Panc1 (cell line): ENCODE measurements at regions not wholly inside any gene's neighbourhood (a gene's known extent, or its start where the extent isn't known, plus 50 kb on each side); places are given as distances from the start of the nearest gene placed in this dataset.

Experiments
- ATAC-seq: fragments of 200-7000 bp; cut with Tn5 transposase; 2 replicates; pipeline ENCODE4 v1.9.1; 2020; ENCODE audit warnings: mild to moderate bottlenecking, moderate library complexity
- BruUV-seq: library from RNA; stranded (reverse); fragments of 400-500 nt; replicated peaks from 2 replicates; lab custom pipeline; 2021; lab: Mats Ljungman, UMichigan
- CTCF ChIA-PET: fragments of 300-600 bp; sonication (Branson Sonifier 250); formaldehyde crosslinking; loops from one replicate; lab custom pipeline; 2022; ENCODE audit warnings: antibody characterized with exemption; lab: Charles Lee
- POLR2A ChIA-PET: fragments of 300-600 bp; sonication (Branson Sonifier 250); formaldehyde crosslinking; loops from one replicate; lab custom pipeline; 2022; ENCODE audit warnings: antibody characterized with exemption; lab: Charles Lee
- DNase-seq: peaks from one replicate; pipeline ENCODE4 v3.0.0-alpha.2; 2010; ENCODE audit warnings: low read depth, low spot score
- H3K27ac ChIP-seq: 2 replicates; pipeline ENCODE4 v1.5.1; 2011; ENCODE audit warnings: mild to moderate bottlenecking, low read length, inconsistent platforms
- H3K27me3 ChIP-seq: fragments of 200-500 bp; sonication (Bioruptor generic); 2 replicates; pipeline ENCODE4 v1.6.0; 2014; ENCODE audit warnings: low read length, inconsistent platforms; ENCODE audit not compliant: control insufficient read depth, insufficient read depth
- H3K36me3 ChIP-seq: fragments of 200-500 bp; sonication (Bioruptor generic); 2 replicates; pipeline ENCODE4 v1.5.1; 2014; ENCODE audit warnings: inconsistent platforms, mild to moderate bottlenecking, low read length, moderate library complexity; ENCODE audit not compliant: control insufficient read depth, insufficient read depth
- H3K4me1 ChIP-seq: 2 replicates; pipeline ENCODE4 v1.5.1; 2011; ENCODE audit warnings: inconsistent platforms, mild to moderate bottlenecking, low read length, moderate library complexity; ENCODE audit not compliant: control insufficient read depth, insufficient read depth
- H3K4me3 ChIP-seq, 2 experiments: 2 replicates each; pipeline ENCODE4 v1.5.1; 2011 to 2012; ENCODE audit warnings: low read depth in 2 of 2, low read length in 2 of 2, mild to moderate bottlenecking in 2 of 2, inconsistent platforms in 1 of 2, moderate library complexity in 1 of 2
- H3K9me3 ChIP-seq: fragments of 200-500 bp; sonication (Bioruptor generic); 2 replicates; pipeline ENCODE4 v1.5.1; 2014; ENCODE audit warnings: low read depth, mild to moderate bottlenecking, inconsistent platforms, low read length, moderate library complexity; ENCODE audit not compliant: control insufficient read depth, insufficient read depth
- POLR2AphosphoS5 ChIP-seq: IDR thresholded peaks from 2 replicates; pipeline ENCODE4 v1.6.1; 2012; ENCODE audit warnings: mild to moderate bottlenecking, low read depth, low read length, moderate library complexity
- SIN3A ChIP-seq: IDR thresholded peaks from 2 replicates; pipeline ENCODE4 v1.6.1; 2012; ENCODE audit warnings: low read depth, mild to moderate bottlenecking, low read length, moderate library complexity, borderline replicate concordance; ENCODE audit not compliant: insufficient read depth
- TCF7L2 ChIP-seq: IDR thresholded peaks from 2 replicates; pipeline ENCODE4 v1.6.1; 2011; ENCODE audit warnings: mild to moderate bottlenecking, low read depth, low read length, inconsistent platforms
- in situ Hi-C: cut with HindIII; loops from 2 replicates; pipeline ENCODE4 v1.10.0; 2016; ENCODE audit warnings: low sequenced_read_pairs, low pct_unique_long_range_greater_than_20kb
- intact Hi-C: fragments of 100-400 bp; cut with micrococcal nuclease; formaldehyde crosslinking; loops from one replicate; pipeline ENCODE4 v1.10.0; 2022; ENCODE audit not compliant: unreplicated experiment
- TF ChIP-seq, protein P1 (sequence below): fragments of 450-650 bp; IDR thresholded peaks from 2 replicates; pipeline ENCODE4 v1.5.1; 2017; ENCODE audit warnings: mild to moderate bottlenecking
- TF ChIP-seq, protein P2 (sequence below), 2 experiments: IDR thresholded peaks; 2 replicates each; pipeline ENCODE4 v1.6.1; 2011 to 2012; ENCODE audit warnings: low read depth in 2 of 2, control low read depth in 1 of 2, low read length in 1 of 2, mild to moderate bottlenecking in 1 of 2, moderate library complexity in 1 of 2; ENCODE audit not compliant: insufficient read depth in 1 of 2

DNA sequence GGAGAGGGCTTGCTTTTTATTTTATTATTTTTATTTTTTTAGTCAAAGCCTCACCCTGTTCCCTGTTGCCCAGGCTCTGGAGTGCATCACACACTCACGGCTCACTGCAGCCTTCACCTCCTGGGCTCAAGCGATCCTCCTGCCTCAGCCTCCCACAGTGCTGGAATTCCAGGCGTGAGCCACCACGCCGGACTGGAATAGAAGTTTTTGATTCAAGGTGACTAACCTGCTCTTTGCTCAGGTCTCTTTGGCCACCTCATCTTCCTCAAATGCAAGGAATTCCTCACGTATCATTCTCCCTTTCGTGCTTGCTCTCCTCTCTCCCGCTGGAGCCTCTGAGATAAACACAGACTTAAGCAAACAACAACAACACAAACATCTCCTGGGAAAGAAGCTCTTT, 636.8 kb downstream of the ADCYAP1 start:
- in situ Hi-C loops (no loop called here), intact Hi-C loops (no loop called here)
- H3K4me1 ChIP-seq, result no peaks in the 10 kb centered on the region
- ChIA-PET POLR2A (no interaction called here), CTCF (no interaction called here)
- DNase-seq (no peak), ATAC-seq (no peak)
- no TSS peak for BruUV-seq
- TF ChIP-seq POLR2AphosphoS5, result no peak
- no peak for TF ChIP-seq TCF7L2
- TF ChIP-seq, protein P1, sequence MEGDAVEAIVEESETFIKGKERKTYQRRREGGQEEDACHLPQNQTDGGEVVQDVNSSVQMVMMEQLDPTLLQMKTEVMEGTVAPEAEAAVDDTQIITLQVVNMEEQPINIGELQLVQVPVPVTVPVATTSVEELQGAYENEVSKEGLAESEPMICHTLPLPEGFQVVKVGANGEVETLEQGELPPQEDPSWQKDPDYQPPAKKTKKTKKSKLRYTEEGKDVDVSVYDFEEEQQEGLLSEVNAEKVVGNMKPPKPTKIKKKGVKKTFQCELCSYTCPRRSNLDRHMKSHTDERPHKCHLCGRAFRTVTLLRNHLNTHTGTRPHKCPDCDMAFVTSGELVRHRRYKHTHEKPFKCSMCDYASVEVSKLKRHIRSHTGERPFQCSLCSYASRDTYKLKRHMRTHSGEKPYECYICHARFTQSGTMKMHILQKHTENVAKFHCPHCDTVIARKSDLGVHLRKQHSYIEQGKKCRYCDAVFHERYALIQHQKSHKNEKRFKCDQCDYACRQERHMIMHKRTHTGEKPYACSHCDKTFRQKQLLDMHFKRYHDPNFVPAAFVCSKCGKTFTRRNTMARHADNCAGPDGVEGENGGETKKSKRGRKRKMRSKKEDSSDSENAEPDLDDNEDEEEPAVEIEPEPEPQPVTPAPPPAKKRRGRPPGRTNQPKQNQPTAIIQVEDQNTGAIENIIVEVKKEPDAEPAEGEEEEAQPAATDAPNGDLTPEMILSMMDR, result no peak
- TF ChIP-seq, protein P2, sequence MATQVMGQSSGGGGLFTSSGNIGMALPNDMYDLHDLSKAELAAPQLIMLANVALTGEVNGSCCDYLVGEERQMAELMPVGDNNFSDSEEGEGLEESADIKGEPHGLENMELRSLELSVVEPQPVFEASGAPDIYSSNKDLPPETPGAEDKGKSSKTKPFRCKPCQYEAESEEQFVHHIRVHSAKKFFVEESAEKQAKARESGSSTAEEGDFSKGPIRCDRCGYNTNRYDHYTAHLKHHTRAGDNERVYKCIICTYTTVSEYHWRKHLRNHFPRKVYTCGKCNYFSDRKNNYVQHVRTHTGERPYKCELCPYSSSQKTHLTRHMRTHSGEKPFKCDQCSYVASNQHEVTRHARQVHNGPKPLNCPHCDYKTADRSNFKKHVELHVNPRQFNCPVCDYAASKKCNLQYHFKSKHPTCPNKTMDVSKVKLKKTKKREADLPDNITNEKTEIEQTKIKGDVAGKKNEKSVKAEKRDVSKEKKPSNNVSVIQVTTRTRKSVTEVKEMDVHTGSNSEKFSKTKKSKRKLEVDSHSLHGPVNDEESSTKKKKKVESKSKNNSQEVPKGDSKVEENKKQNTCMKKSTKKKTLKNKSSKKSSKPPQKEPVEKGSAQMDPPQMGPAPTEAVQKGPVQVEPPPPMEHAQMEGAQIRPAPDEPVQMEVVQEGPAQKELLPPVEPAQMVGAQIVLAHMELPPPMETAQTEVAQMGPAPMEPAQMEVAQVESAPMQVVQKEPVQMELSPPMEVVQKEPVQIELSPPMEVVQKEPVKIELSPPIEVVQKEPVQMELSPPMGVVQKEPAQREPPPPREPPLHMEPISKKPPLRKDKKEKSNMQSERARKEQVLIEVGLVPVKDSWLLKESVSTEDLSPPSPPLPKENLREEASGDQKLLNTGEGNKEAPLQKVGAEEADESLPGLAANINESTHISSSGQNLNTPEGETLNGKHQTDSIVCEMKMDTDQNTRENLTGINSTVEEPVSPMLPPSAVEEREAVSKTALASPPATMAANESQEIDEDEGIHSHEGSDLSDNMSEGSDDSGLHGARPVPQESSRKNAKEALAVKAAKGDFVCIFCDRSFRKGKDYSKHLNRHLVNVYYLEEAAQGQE (IDR thresholded peaks at IDR 0.05; ENCODE audit: insufficient read depth in 1 of 2, low read depth in 2 of 2, low read length in 1 of 2), result no peak
- TF ChIP-seq SIN3A, result no peak
- no peaks in the 10 kb centered on the region for H3K27me3 ChIP-seq
- no peak overlapping the region for H3K27ac ChIP-seq
- H3K4me3 ChIP-seq, result no peak overlapping the region
- H3K36me3 ChIP-seq, result no peaks in the 10 kb centered on the region
- no peaks in the 10 kb centered on the region for H3K9me3 ChIP-seq

DNA sequence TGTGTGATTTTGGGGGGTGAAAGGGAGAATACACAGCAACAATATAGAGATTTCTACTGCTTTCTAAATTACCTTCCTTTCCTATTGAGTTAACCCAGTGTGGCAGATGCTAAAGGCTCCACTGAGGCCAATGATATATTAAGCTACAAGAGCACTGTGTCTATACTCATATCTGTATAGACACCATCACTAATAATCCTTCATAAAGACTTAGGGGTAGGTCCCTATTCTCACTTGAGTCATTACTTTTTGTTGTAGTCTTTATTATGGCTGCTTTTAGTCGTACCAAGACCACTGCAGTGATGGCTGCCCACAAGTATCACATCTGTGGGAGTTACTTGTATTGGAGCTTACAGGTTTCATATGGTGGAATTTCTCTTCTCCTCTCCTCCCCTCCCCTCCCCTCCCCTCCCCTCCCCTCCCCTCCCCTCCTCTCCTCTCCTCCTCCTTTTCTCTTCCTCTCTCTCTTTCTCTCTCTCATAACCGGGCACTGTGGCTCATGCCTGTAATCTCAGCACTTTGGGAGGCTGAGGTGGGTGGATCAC, 637.6 kb downstream of the ADCYAP1 start:
- ATAC-seq (no peak), DNase-seq (no peak)
- Histone ChIP-seq H3K27ac (no peak overlapping the region), H3K9me3 (no peaks in the 10 kb centered on the region), H3K4me1 (no peaks in the 10 kb centered on the region), H3K36me3 (no peaks in the 10 kb centered on the region), H3K27me3 (no peaks in the 10 kb centered on the region), H3K4me3 (no peak overlapping the region)
- no peak for TF ChIP-seq SIN3A
- TF ChIP-seq POLR2AphosphoS5, result no peak
- TF ChIP-seq TCF7L2, result no peak
- TF ChIP-seq, protein P2 (IDR thresholded peaks at IDR 0.05; ENCODE audit: insufficient read depth in 1 of 2, low read depth in 2 of 2, low read length in 1 of 2), result no peak
- TF ChIP-seq, protein P1, result no peak
- CTCF ChIA-PET, result no interaction called here
- no TSS peak for BruUV-seq
- POLR2A ChIA-PET, result no interaction called here
- intact Hi-C loops (no loop called here), in situ Hi-C loops (no loop called here)
